CD14-positive monocyte (primary cell): ENCODE measurements at regions not wholly inside any gene's neighbourhood (a gene's known extent, or its start where the extent isn't known, plus 50 kb on each side); places are given as distances from the start of the nearest gene placed in this dataset.

Source experiments
- DNase-seq, 3 donors: peaks; one replicate each; pipeline ENCODE4 v3.0.0-alpha.2; 2011 to 2022
- H2AFZ ChIP-seq: 2 replicates; pipeline ENCODE4 v1.6.0; 2012; ENCODE audit warnings: mild to moderate bottlenecking, low read depth, low read length, inconsistent platforms; ENCODE audit not compliant: insufficient read depth, poor library complexity, severe bottlenecking
- H3K27ac ChIP-seq, 2 donors: 1 replicate in 1 of 2; 2 replicates in 1 of 2; pipeline ENCODE4 v1.5.1; 2012 to 2013; ENCODE audit warnings: low read length in 2 of 2, control low read depth in 1 of 2, inconsistent platforms in 1 of 2, low read depth in 1 of 2, mild to moderate bottlenecking in 1 of 2
- H3K27me3 ChIP-seq, 2 donors: one replicate each; pipeline versions ENCODE4 v1.6.0 to v1.6.1; 2011 to 2013; ENCODE audit warnings: low read length in 2 of 2; ENCODE audit not compliant: control insufficient read depth in 2 of 2, insufficient read depth in 2 of 2
- H3K36me3 ChIP-seq, 2 donors: replicated peaks in 1 of 2; 1 replicate in 1 of 2; 2 replicates in 1 of 2; pipeline versions ENCODE4 v1.5.1 to v1.6.1; 2012 to 2013; ENCODE audit warnings: low read length in 2 of 2, control low read depth in 1 of 2, inconsistent platforms in 1 of 2, mild to moderate bottlenecking in 1 of 2; ENCODE audit not compliant: insufficient read depth in 2 of 2, control insufficient read depth in 1 of 2
- H3K4me1 ChIP-seq, 2 donors: 1 replicate in 1 of 2; 2 replicates in 1 of 2; pipeline versions ENCODE4 v1.5.1 to v1.6.1; 2012 to 2013; ENCODE audit warnings: low read length in 2 of 2, control low read depth in 1 of 2, inconsistent platforms in 1 of 2, mild to moderate bottlenecking in 1 of 2, moderate library complexity in 1 of 2; ENCODE audit not compliant: insufficient read depth in 2 of 2, control insufficient read depth in 1 of 2
- H3K4me2 ChIP-seq: replicated peaks from 2 replicates; pipeline ENCODE3; 2012; ENCODE audit warnings: low read length, moderate library complexity, mild to moderate bottlenecking; ENCODE audit not compliant: poor library complexity, severe bottlenecking; ENCODE audit errors: extremely low read depth
- H3K4me3 ChIP-seq, 3 experiments: fragments of 200-600 bp in 1 of 3; sonication (generic) in 1 of 3; replicated peaks in 1 of 3; 1 replicate in 2 of 3; 2 replicates in 1 of 3; pipeline ENCODE4 v1.5.1; 2011 to 2013; ENCODE audit warnings: low read length in 3 of 3, mild to moderate bottlenecking in 3 of 3, control low read depth in 2 of 3, low read depth in 2 of 3, inconsistent platforms in 1 of 3, moderate library complexity in 1 of 3
- H3K79me2 ChIP-seq: 2 replicates; pipeline ENCODE4 v1.6.0; 2012; ENCODE audit warnings: mild to moderate bottlenecking, control low read depth, inconsistent platforms, low read length, moderate library complexity; ENCODE audit not compliant: insufficient read depth
- H3K9ac ChIP-seq: 2 replicates; pipeline ENCODE4 v1.6.0; 2017; ENCODE audit warnings: low read length, mild to moderate bottlenecking; ENCODE audit not compliant: insufficient read depth, poor library complexity, severe bottlenecking
- H3K9me3 ChIP-seq, 2 donors: replicated peaks in 1 of 2; 1 replicate in 1 of 2; 2 replicates in 1 of 2; pipeline versions ENCODE4 v1.5.1 to v1.6.1; 2012 to 2013; ENCODE audit warnings: low read length in 2 of 2, control low read depth in 1 of 2; ENCODE audit not compliant: control insufficient read depth in 1 of 2, insufficient read depth in 1 of 2
- H4K20me1 ChIP-seq: 2 replicates; pipeline ENCODE4 v1.6.0; 2012; ENCODE audit warnings: mild to moderate bottlenecking, low read length, control low read depth, moderate library complexity; ENCODE audit not compliant: insufficient read depth
- H3K27ac Mint-ChIP-seq, 7 donors: one replicate each; pipeline ENCODE4 v1.8.0; 2020; ENCODE audit warnings: mild to moderate bottlenecking in 7 of 7, mixed read lengths in 7 of 7, moderate library complexity in 6 of 7, inconsistent platforms in 2 of 7
- H3K27me3 Mint-ChIP-seq, 3 donors: one replicate each; pipeline ENCODE4 v1.8.0; 2021 to 2022; ENCODE audit warnings: low read depth in 3 of 3, mild to moderate bottlenecking in 3 of 3, mixed read lengths in 3 of 3, moderate library complexity in 3 of 3, inconsistent platforms in 1 of 3
- H3K36me3 Mint-ChIP-seq, 2 donors: one replicate each; pipeline ENCODE4 v1.8.0; 2020; ENCODE audit warnings: mixed read lengths in 2 of 2, inconsistent platforms in 1 of 2, mild to moderate bottlenecking in 1 of 2
- H3K4me1 Mint-ChIP-seq: one replicate; pipeline ENCODE4 v1.8.0; 2020; ENCODE audit warnings: mild to moderate bottlenecking, mixed read lengths
- H3K4me3 Mint-ChIP-seq, 2 donors: one replicate each; pipeline ENCODE4 v1.8.0; 2020; ENCODE audit warnings: mild to moderate bottlenecking in 2 of 2, mixed read lengths in 2 of 2, moderate library complexity in 1 of 2
- H3K9me3 Mint-ChIP-seq, 7 donors: one replicate each; pipeline ENCODE4 v1.8.0; 2020 to 2022; ENCODE audit warnings: mixed read lengths in 7 of 7, mild to moderate bottlenecking in 6 of 7, moderate library complexity in 6 of 7, inconsistent platforms in 2 of 7
- CTCF ChIP-seq: fragments of 200-600 bp; IDR thresholded peaks from one replicate; pipeline ENCODE4 v1.8.0; 2022; ENCODE audit warnings: antibody characterized with exemption, mild to moderate bottlenecking
- WGBS: methylation state at CpG from one replicate; pipeline ENCODE4 v1.1.5; 2013; ENCODE audit warnings: missing lambda C conversion rate; ENCODE audit not compliant: insufficient coverage; 5-methylcytosine and 5-hydroxymethylcytosine counted together
- intact Hi-C, 2 donors: fragments of 100-400 bp; cut with micrococcal nuclease; formaldehyde crosslinking; loops; one replicate each; pipeline versions ENCODE4 v1.15.0 to v1.15.1; 2023

GRCh38 chr4:124183926-124184325 is 528.6 kb downstream of the ANKRD50 start:
- H3K27me3 Mint-ChIP-seq, result no peaks in the 10 kb centered on the region
- H3K36me3 Mint-ChIP-seq, result no peaks in the 10 kb centered on the region
- no peak overlapping the region for H2AFZ ChIP-seq
- no peaks in the 10 kb centered on the region for H3K4me1 Mint-ChIP-seq
- H3K27ac Mint-ChIP-seq, result no peak overlapping the region
- no peak overlapping the region for H3K4me3 Mint-ChIP-seq
- H4K20me1 ChIP-seq, result no peaks in the 10 kb centered on the region
- H3K9me3 Mint-ChIP-seq, result peaks cover 1 to 11% (median 4%) of the 10 kb centered on the region in 7 donors
- H3K36me3 ChIP-seq, result no peaks in the 10 kb centered on the region
- no peak overlapping the region for H3K9ac ChIP-seq
- H3K4me2 ChIP-seq, result no peak overlapping the region
- intact Hi-C loops, result no loop called here
- no peaks in the 10 kb centered on the region for H3K27me3 ChIP-seq
- peaks cover 0 to 3% of the 10 kb centered on the region in 2 donors for H3K9me3 ChIP-seq
- DNase-seq, result no peak
- no peak overlapping the region for H3K27ac ChIP-seq
- no peak overlapping the region for H3K4me3 ChIP-seq
- no peak for TF ChIP-seq CTCF
- no peaks in the 10 kb centered on the region for H3K4me1 ChIP-seq
- no peaks in the 10 kb centered on the region for H3K79me2 ChIP-seq

DNA sequence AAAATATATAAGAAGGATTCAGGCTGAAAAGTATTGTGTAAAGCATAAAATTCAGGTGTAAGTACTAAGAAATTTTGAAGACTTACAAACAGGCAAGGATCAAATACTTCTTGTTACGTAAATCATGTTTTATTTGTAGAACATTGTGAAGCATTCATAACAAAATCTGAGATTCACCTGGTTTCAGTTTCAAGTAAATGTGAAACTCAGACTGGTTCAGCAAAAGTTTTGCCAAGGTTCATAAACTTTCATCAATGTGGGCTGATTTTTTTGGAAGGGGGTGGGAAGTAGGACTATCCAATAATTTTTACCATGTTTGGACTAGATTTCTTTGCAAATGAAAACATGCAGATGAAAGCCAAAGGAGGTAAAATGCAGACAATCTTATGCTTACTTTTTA is 527.7 kb downstream of the ANKRD50 start:
- no peaks in the 10 kb centered on the region for H3K36me3 ChIP-seq
- H3K9ac ChIP-seq, result no peak overlapping the region
- no peak overlapping the region for H3K4me2 ChIP-seq
- Mint-ChIP-seq H3K4me1 (no peaks in the 10 kb centered on the region), H3K27me3 (no peaks in the 10 kb centered on the region), H3K36me3 (no peaks in the 10 kb centered on the region), H3K27ac (no peak overlapping the region), H3K9me3 (peaks cover 1 to 8% (median 4%) of the 10 kb centered on the region in 7 donors), H3K4me3 (no peak overlapping the region)
- intact Hi-C loops, result no loop called here
- H3K27ac ChIP-seq, result no peak overlapping the region
- no peak for DNase-seq
- TF ChIP-seq CTCF, result no peak
- peaks cover 0 to 3% of the 10 kb centered on the region in 2 donors for H3K9me3 ChIP-seq
- H3K4me3 ChIP-seq, result no peak overlapping the region
- H3K27me3 ChIP-seq, result no peaks in the 10 kb centered on the region
- no peak overlapping the region for H2AFZ ChIP-seq
- WGBS, result no CpG with 5 or more reads among the region's 1 CpG
- H3K4me1 ChIP-seq, result no peaks in the 10 kb centered on the region
- no peaks in the 10 kb centered on the region for H4K20me1 ChIP-seq
- no peaks in the 10 kb centered on the region for H3K79me2 ChIP-seq
